K562 (cell line): ENCODE measurements at regions not wholly inside any gene's neighbourhood (a gene's known extent, or its start where the extent isn't known, plus 50 kb on each side); places are given as distances from the start of the nearest gene placed in this dataset.

Source experiments
- ATAC-seq: fragments of 200-7000 bp; cut with Tn5 transposase; 3 replicates; pipeline ENCODE4 v1.9.1; 2020; ENCODE audit warnings: moderate library complexity
- BruUV-seq: library from RNA; stranded (reverse); fragments of 400-500 nt; replicated peaks from 2 replicates; lab custom pipeline; 2021; lab: Mats Ljungman, UMichigan
- CTCF ChIA-PET: fragments of 300-600 bp; formaldehyde crosslinking; extraction: SDS; loops from one replicate; lab custom pipeline; 2021; ENCODE audit warnings: low intra/inter-chr PET ratio; lab: Yijun Ruan, JAX
- POLR2A ChIA-PET: fragments of 300-600, 350-650 bp; sonication (Branson Sonifier 250); formaldehyde crosslinking; extraction: SDS; loops from one replicate; lab custom pipeline; 2021; ENCODE audit warnings: antibody characterized with exemption, inconsistent platforms; lab: Yijun Ruan, JAX
- DNase-seq, 4 experiments: peaks; one replicate each; pipeline versions ENCODE4 v3.0.0 to v3.0.0-alpha.2; 2011 to 2018; ENCODE audit warnings: low spot score in 3 of 4, mixed read lengths in 3 of 4; ENCODE audit errors: extremely low read depth in 1 of 4
- FAIRE-seq: peaks from 2 replicates; lab custom pipeline; 2011; peaks lifted over from hg19 to GRCh38; lab: Jason Lieb, UNC
- H2AFZ ChIP-seq: 2 replicates; pipeline ENCODE4 v1.6.0; 2011; ENCODE audit warnings: low read depth, low read length, control low read depth, inconsistent platforms
- H3K27ac ChIP-seq: fragments of 200-600 bp; 3 replicates; pipeline ENCODE4 v1.8.0; 2011; ENCODE audit warnings: low read depth, mild to moderate bottlenecking, control low read depth, inconsistent platforms, low read length, moderate library complexity, mixed read lengths; ENCODE audit errors: extremely low read depth
- H3K27me3 ChIP-seq, 2 experiments: fragments of 300-600 bp in 1 of 2; 2 replicates in 1 of 2; 3 replicates in 1 of 2; pipeline versions ENCODE4 v1.6.0 to v1.8.0; 2011; ENCODE audit warnings: inconsistent platforms in 2 of 2, low read length in 2 of 2, mild to moderate bottlenecking in 1 of 2, mixed read lengths in 1 of 2, moderate library complexity in 1 of 2; ENCODE audit not compliant: control insufficient read depth in 2 of 2, insufficient read depth in 2 of 2
- H3K36me3 ChIP-seq: fragments of 300-600 bp; 3 replicates; pipeline ENCODE4 v1.8.0; 2011; ENCODE audit warnings: mild to moderate bottlenecking, low read length, inconsistent platforms; ENCODE audit not compliant: control insufficient read depth, insufficient read depth
- H3K4me1 ChIP-seq, 2 experiments: fragments of 200-600 bp in 1 of 2; replicated peaks in 1 of 2; 2 replicates in 1 of 2; 3 replicates in 1 of 2; pipeline versions ENCODE4 v1.5.1 to v1.8.0; 2011; ENCODE audit warnings: inconsistent platforms in 2 of 2, low read length in 2 of 2, mild to moderate bottlenecking in 1 of 2, mixed read lengths in 1 of 2, moderate library complexity in 1 of 2; ENCODE audit not compliant: control insufficient read depth in 2 of 2, insufficient read depth in 2 of 2
- H3K4me2 ChIP-seq: 2 replicates; pipeline ENCODE4 v1.6.1; 2011; ENCODE audit warnings: low read length, control low read depth, inconsistent platforms, mixed read lengths; ENCODE audit not compliant: insufficient read depth
- H3K4me3 ChIP-seq: fragments of 200-600 bp; sonication (generic), shearing (Covaris generic); 2 replicates; pipeline ENCODE4 v1.5.1; 2016; ENCODE audit warnings: control low read depth, inconsistent platforms
- H3K79me2 ChIP-seq: fragments of 200-600 bp; 3 replicates; pipeline ENCODE4 v1.8.0; 2011; ENCODE audit warnings: low read length, inconsistent platforms; ENCODE audit not compliant: control insufficient read depth, insufficient read depth
- H3K9ac ChIP-seq, 2 experiments: 2 replicates each; pipeline versions ENCODE4 v1.6.0 to v1.6.1; 2011; ENCODE audit warnings: low read depth in 2 of 2, low read length in 2 of 2, control low read depth in 1 of 2, inconsistent platforms in 1 of 2, mild to moderate bottlenecking in 1 of 2, mixed read lengths in 1 of 2; ENCODE audit not compliant: insufficient read depth in 1 of 2
- H3K9me1 ChIP-seq: one replicate; pipeline ENCODE4 v1.6.0; 2011; ENCODE audit warnings: inconsistent platforms, mild to moderate bottlenecking, low read length, moderate library complexity; ENCODE audit not compliant: control insufficient read depth, insufficient read depth
- H3K9me3 ChIP-seq: replicated peaks from 2 replicates; pipeline ENCODE4 v1.5.1; 2011; ENCODE audit warnings: low read depth, low read length, inconsistent platforms; ENCODE audit not compliant: control insufficient read depth, insufficient read depth
- H4K20me1 ChIP-seq: replicated peaks from 2 replicates; pipeline ENCODE4 v1.6.1; 2011; ENCODE audit warnings: low read length, inconsistent platforms, mixed read lengths; ENCODE audit not compliant: control insufficient read depth, insufficient read depth
- ATF3 ChIP-seq, 2 experiments: fragments of 450-650 bp in 1 of 2; sonication (generic) in 1 of 2; formaldehyde crosslinking in 1 of 2; IDR thresholded peaks in 1 of 2; conservative IDR thresholded peaks in 1 of 2; 2 replicates each; pipeline versions ENCODE4 v1.6.1 to v1.8.1; 2016 to 2023; ENCODE audit warnings: mild to moderate bottlenecking in 2 of 2, moderate library complexity in 2 of 2, inconsistent platforms in 1 of 2, missing genetic modification reagents in 1 of 2
- CEBPB ChIP-seq: fragments of 450-650 bp; IDR thresholded peaks from 2 replicates; pipeline ENCODE4 v1.6.1; 2016; ENCODE audit warnings: missing genetic modification characterization, missing compliant biosample characterization
- CEBPG ChIP-seq, 3 experiments: fragments of 200-800 bp in 1 of 3; sonication (Bioruptor generic) in 1 of 3; sonication (generic) in 1 of 3; formaldehyde crosslinking in 1 of 3; IDR thresholded peaks in 2 of 3; conservative IDR thresholded peaks in 1 of 3; 2 replicates each; pipeline versions ENCODE4 v1.6.1 to v1.8.0; 2016 to 2022; ENCODE audit warnings: missing compliant biosample characterization in 2 of 3, missing genetic modification characterization in 2 of 3, mild to moderate bottlenecking in 1 of 3, missing genetic modification reagents in 1 of 3
- FOSL1 ChIP-seq: fragments of 200-800 bp; sonication (Bioruptor generic); conservative IDR thresholded peaks from 2 replicates; pipeline ENCODE4 v1.6.1; 2016; ENCODE audit warnings: missing genetic modification characterization, missing compliant biosample characterization
- JUND ChIP-seq, 2 experiments: IDR thresholded peaks; 2 replicates in 1 of 2; 3 replicates in 1 of 2; pipeline ENCODE4 v1.6.1; 2011; ENCODE audit warnings: borderline replicate concordance in 2 of 2, low read depth in 2 of 2, low read length in 2 of 2, improper control_type of control experiment in 1 of 2, missing biosample characterization in 1 of 2, missing genetic modification characterization in 1 of 2, missing genetic modification reagents in 1 of 2
- TAF1 ChIP-seq: IDR thresholded peaks from 2 replicates; pipeline ENCODE4 v1.6.1; 2011; ENCODE audit warnings: mild to moderate bottlenecking, low read length, moderate library complexity; ENCODE audit not compliant: insufficient read depth, control insufficient read depth, severe bottlenecking; ENCODE audit errors: extremely low read depth
- ZBTB34 ChIP-seq: fragments of 250-450 bp; sonication (Bioruptor Pico); IDR thresholded peaks from 2 replicates; pipeline ENCODE4 v1.8.0; 2021; ENCODE audit warnings: mild to moderate bottlenecking, moderate library complexity
- WGBS: fragments of 100-300 bp; shearing (Covaris generic); methylation state at CpG from one replicate; pipeline ENCODE4 v1.1.6; 2016; ENCODE audit warnings: low coverage, mixed read lengths; ENCODE audit not compliant: insufficient coverage; ENCODE audit errors: missing lambda C conversion rate; 5-methylcytosine and 5-hydroxymethylcytosine counted together
- in situ Hi-C: fragments of 300-500 bp; cut with MboI; formaldehyde crosslinking; loops from 4 replicates; pipeline ENCODE4 v1.15.0; 2018; ENCODE audit warnings: inconsistent platforms, mixed read lengths
- intact Hi-C: fragments of 100-400 bp; cut with micrococcal nuclease; formaldehyde crosslinking; loops from 2 replicates; pipeline ENCODE4 v1.14.2; 2022

- H3K4me1 ChIP-seq: no peaks in the 10 kb centered on the region
- H3K9me1 ChIP-seq: no peaks in the 10 kb centered on the region
- no TSS peak for BruUV-seq
- in situ Hi-C loops (loop anchor here (10.0 kb wide), 1 partner anchor 1917 kb away; no protein-coding TSS in a partner anchor), intact Hi-C loops (no loop called here)
- no peak for DNase-seq
- no peak for ATAC-seq
- H3K9me3 ChIP-seq: no peaks in the 10 kb centered on the region
- peaks cover 0 to 3% of the 10 kb centered on the region in 2 experiments; a peak in 1 of 5 replicates for H3K27me3 ChIP-seq
- H3K27ac ChIP-seq: no peak overlapping the region
- H3K4me2 ChIP-seq: no peak overlapping the region
- POLR2A ChIA-PET: interaction anchor here (1.0 kb wide), 1 partner anchor 14 kb away, joined by 3 read pairs; no protein-coding TSS in a partner anchor
- CTCF ChIA-PET: no interaction called here
- H3K4me3 ChIP-seq: no peak overlapping the region
- TF ChIP-seq CEBPB (tag) (peak; percentile 40; the same call in 1 of the 2 replicates), CEBPG (CRISPR knock-in tag; IDR thresholded peaks at IDR 0.05) (no peak), CEBPG (tag; conservative IDR thresholded peaks at IDR 0.05 in 1 of 2, IDR thresholded peaks at IDR 0.05 in 1 of 2) (peak; percentile 33 to 49; a peak in 1 of 4 replicates), ZBTB34 (CRISPR knock-in tag) (no peak), FOSL1 (peak; percentile 70), JUND (IDR thresholded peaks at IDR 0.05; ENCODE audit: borderline replicate concordance, low read depth, low read length) (peak; percentile 45; the same call in 1 of the 2 replicates), JUND (tag; IDR thresholded peaks at IDR 0.05; ENCODE audit: borderline replicate concordance, low read depth, low read length) (0 out of 3 replicates have a peak, but pooled peaks have one; percentile 25), TAF1 (no peak), ATF3 (IDR thresholded peaks at IDR 0.05) (peak; percentile 55; the same call in 1 of the 2 replicates), ATF3 (CRISPR knock-in tag; conservative IDR thresholded peaks at IDR 0.05) (no peak)
- no peaks in the 10 kb centered on the region for H4K20me1 ChIP-seq
- FAIRE-seq: no peak
- WGBS: 0% methylated on average over 8 of the region's 8 CpGs
- no peak overlapping the region for H2AFZ ChIP-seq
- no peaks in the 10 kb centered on the region for H3K79me2 ChIP-seq
- H3K36me3 ChIP-seq: no peaks in the 10 kb centered on the region
- H3K9ac ChIP-seq: no peak overlapping the region
Measured at GRCh38 chr16:7137560-7138330, 194.9 kb upstream of the RBFOX1 start.
